ENCODE measurements at regions not wholly inside any gene's neighbourhood (a gene's known extent, or its start where the extent isn't known, plus 50 kb on each side); places are given as distances from the start of the nearest gene placed in this dataset.
"Not testable (repeated sequence)": the region's sequence is repeated elsewhere in the genome, so short reads cannot be mapped to it uniquely, and the experiment has no call there.

DNA sequence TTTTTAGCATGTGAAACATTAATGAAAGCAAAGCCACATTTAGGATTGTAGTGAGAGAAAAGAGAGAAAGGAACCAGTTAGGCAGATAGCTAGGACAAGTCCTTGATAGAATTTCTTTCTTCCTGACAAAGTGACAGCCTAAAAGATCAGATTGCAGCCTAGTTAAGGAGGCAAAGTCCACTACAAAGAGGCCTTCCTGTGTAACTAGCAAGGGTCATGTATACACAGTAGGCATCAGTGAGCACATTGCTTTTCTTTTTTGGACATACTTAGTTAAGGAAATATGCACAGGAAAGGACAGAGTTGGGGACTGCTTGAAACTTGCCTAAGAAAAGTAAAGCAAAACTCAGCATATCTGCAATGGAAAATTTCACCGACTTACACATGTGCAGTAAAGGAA is 1577.5 kb downstream of the NLGN4Y start:
- ATAC-seq (no peak), DNase-seq (no peak)
- Histone ChIP-seq H3K9me3 (no peaks in the 10 kb centered on the region), H3K27ac (no peak overlapping the region), H3K4me3 (no peak overlapping the region), H3K36me3 (no peaks in the 10 kb centered on the region), H3K27me3 (no peaks in the 10 kb centered on the region), H3K4me1 (no peaks in the 10 kb centered on the region)
- TF ChIP-seq CTCF (IDR thresholded peaks at IDR 0.05) (no peak), POLR2A (IDR thresholded peaks at IDR 0.05) (no peak)
- WGBS, 4 donors, result 71 to 74% methylated on average over 1 of the region's 1 CpG; no CpG with 5 or more reads in 2 of the 4 donors
- intact Hi-C loops (cut with DNase I), result no loop called here

DNA sequence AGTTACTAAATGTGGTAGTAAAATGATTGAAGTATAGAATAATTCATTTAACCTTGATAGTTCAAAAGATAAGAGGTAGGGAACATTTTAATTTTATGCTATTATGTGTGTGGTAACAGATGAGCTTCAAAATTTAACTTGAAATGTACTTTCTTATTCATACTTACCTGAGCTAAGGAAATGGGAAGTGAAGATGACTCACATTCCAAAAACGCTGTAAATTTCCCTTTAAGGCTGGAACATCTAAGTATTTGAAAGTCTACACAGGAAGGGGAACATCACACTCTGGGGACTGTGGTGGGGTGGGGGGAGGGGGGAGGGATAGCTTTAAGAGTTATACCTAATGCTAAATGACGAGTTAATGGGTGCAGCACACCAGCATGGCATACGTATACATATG is 1582.3 kb downstream of the NLGN4Y start:
- intact Hi-C loops (cut with DNase I), result no loop called here
- Histone ChIP-seq H3K27me3 (no peaks in the 10 kb centered on the region), H3K4me3 (no peak overlapping the region), H3K9me3 (no peaks in the 10 kb centered on the region), H3K36me3 (no peaks in the 10 kb centered on the region), H3K27ac (no peak overlapping the region), H3K4me1 (no peaks in the 10 kb centered on the region)
- TF ChIP-seq CTCF (IDR thresholded peaks at IDR 0.05) (no peak), POLR2A (IDR thresholded peaks at IDR 0.05) (no peak)
- ATAC-seq (no peak), DNase-seq (no peak)
- 62% methylated on average over 3 of the region's 3 CpGs; no CpG with 5 or more reads in 2 of the 4 donors for WGBS, 4 donors

- H3K9me3 ChIP-seq, result no peaks in the 10 kb centered on the region
- no peak for TF ChIP-seq POLR2A (IDR thresholded peaks at IDR 0.05)
- no peaks in the 10 kb centered on the region for H3K36me3 ChIP-seq
- no peak for ATAC-seq
- H3K4me1 ChIP-seq, result no peaks in the 10 kb centered on the region
- no peak overlapping the region for H3K27ac ChIP-seq
- 58 to 63% methylated on average over 2 of the region's 2 CpGs; no CpG with 5 or more reads in 2 of the 4 donors for WGBS, 4 donors
- H3K27me3 ChIP-seq, result no peaks in the 10 kb centered on the region
- intact Hi-C loops (cut with DNase I), result no loop called here
- H3K4me3 ChIP-seq, result no peak overlapping the region
- no peak for DNase-seq
These were observed 1584.5 kb downstream of the NLGN4Y start for GRCh38 chrY:16108839-16109238.

DNA sequence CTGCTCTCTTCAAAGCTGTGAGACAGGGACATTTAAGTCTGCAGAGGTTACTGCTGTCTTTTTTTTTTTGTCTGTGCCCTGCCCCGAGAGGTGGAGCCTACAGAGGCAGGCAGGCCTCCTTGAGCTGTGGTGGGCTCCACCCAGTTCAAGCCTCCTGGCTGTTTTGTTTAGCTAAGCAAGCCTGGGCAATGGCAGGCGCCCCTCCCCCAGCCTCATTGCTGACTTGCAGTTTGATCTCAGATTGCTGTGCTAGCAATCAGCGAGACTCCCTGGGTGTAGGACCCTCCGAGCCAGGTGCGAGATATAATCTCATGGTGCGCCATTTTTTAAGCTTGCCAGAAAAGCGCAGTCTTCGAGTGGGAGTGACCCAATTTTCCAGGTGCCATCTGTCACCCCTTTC is 1595.8 kb downstream of the NLGN4Y start:
- DNase-seq; H3K4me3 ChIP-seq; H3K27ac ChIP-seq; H3K4me1 ChIP-seq; H3K9me3 ChIP-seq; H3K27me3 ChIP-seq; H3K36me3 ChIP-seq; ATAC-seq; intact Hi-C loops (cut with DNase I): not testable (repeated sequence)
- WGBS, 4 donors, result 75 to 80% methylated on average over 8 of the region's 8 CpGs; no CpG with 5 or more reads in 2 of the 4 donors

GRCh38 chrY:16121988-16122387 is 1597.7 kb downstream of the NLGN4Y start:
- WGBS, 4 donors, result 45 to 69% methylated on average over 2 of the region's 2 CpGs; no CpG with 5 or more reads in 2 of the 4 donors
- H3K36me3 ChIP-seq, result no peaks in the 10 kb centered on the region

More at GRCh38 chrY:16121988-16122387, 1597.7 kb downstream of the NLGN4Y start:
- no peak for DNase-seq
- H3K9me3 ChIP-seq, result no peaks in the 10 kb centered on the region
- no peak overlapping the region for H3K27ac ChIP-seq
- no peaks in the 10 kb centered on the region for H3K27me3 ChIP-seq
- no peak for TF ChIP-seq POLR2A (IDR thresholded peaks at IDR 0.05)
- no peak for TF ChIP-seq CTCF (IDR thresholded peaks at IDR 0.05)
- intact Hi-C loops (cut with DNase I), result no loop called here
- ATAC-seq, result no peak
- no peaks in the 10 kb centered on the region for H3K4me1 ChIP-seq
- H3K4me3 ChIP-seq, result no peak overlapping the region

All from heart left ventricle (tissue), 16 donors.